Fibroblast of lung (primary cell): ENCODE measurements at regions not wholly inside any gene's neighbourhood (a gene's known extent, or its start where the extent isn't known, plus 50 kb on each side); places are given as distances from the start of the nearest gene placed in this dataset.

Experiments
- EZH2 ChIP-seq: IDR thresholded peaks from 2 replicates; pipeline ENCODE4 v1.5.1; 2012; ENCODE audit warnings: low read length, control low read depth, mild to moderate bottlenecking; ENCODE audit errors: missing control alignments
- TF ChIP-seq, protein P1 (sequence below), 2 donors: IDR thresholded peaks in 1 of 2; conservative IDR thresholded peaks in 1 of 2; 1 replicate in 1 of 2; 2 replicates in 1 of 2; pipeline ENCODE4 v1.5.1; 2011 to 2012; ENCODE audit warnings: low read length in 2 of 2, control low read depth in 1 of 2, inconsistent platforms in 1 of 2, low read depth in 1 of 2, mild to moderate bottlenecking in 1 of 2

DNA sequence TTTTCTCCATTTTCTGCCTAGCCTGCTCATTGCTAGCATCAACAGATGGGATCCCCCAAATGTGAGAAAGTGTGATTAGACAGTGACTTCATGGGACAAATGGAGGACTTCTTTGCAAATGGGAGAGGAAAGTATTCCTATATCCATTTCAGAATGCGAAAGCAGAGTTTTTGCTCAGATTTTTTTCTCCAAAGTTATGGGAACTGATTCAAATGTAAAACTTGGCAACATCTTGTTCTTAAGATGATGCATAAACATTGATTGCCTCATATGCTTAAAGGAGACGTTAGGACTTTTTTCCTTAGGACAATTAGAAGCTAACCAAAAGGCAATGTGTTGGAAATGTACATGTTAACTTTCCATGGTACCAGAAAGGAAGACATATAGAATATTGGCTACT lies 704.3 kb upstream of the ZNF608 start:
- TF ChIP-seq, protein P1, sequence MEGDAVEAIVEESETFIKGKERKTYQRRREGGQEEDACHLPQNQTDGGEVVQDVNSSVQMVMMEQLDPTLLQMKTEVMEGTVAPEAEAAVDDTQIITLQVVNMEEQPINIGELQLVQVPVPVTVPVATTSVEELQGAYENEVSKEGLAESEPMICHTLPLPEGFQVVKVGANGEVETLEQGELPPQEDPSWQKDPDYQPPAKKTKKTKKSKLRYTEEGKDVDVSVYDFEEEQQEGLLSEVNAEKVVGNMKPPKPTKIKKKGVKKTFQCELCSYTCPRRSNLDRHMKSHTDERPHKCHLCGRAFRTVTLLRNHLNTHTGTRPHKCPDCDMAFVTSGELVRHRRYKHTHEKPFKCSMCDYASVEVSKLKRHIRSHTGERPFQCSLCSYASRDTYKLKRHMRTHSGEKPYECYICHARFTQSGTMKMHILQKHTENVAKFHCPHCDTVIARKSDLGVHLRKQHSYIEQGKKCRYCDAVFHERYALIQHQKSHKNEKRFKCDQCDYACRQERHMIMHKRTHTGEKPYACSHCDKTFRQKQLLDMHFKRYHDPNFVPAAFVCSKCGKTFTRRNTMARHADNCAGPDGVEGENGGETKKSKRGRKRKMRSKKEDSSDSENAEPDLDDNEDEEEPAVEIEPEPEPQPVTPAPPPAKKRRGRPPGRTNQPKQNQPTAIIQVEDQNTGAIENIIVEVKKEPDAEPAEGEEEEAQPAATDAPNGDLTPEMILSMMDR (conservative IDR thresholded peaks at IDR 0.05 in 1 of 2, IDR thresholded peaks at IDR 0.05 in 1 of 2; ENCODE audit: low read depth in 1 of 2, low read length in 2 of 2), result no peak
- no peak for TF ChIP-seq EZH2
